Neural progenitor cell (in vitro differentiated cells): ENCODE measurements at regions not wholly inside any gene's neighbourhood (a gene's known extent, or its start where the extent isn't known, plus 50 kb on each side); places are given as distances from the start of the nearest gene placed in this dataset.

ENCODE experiments used
- DNase-seq: peaks from one replicate; pipeline ENCODE4 v3.0.0-alpha.2; 2016; ENCODE audit warnings: low spot score
- H2AFZ ChIP-seq: fragments of 200-600 bp; sonication (generic); replicated peaks from 2 replicates; pipeline ENCODE4 v1.6.1; 2016; ENCODE audit warnings: antibody characterized with exemption
- H3F3A ChIP-seq: fragments of 200-600 bp; sonication (generic); 2 replicates; pipeline ENCODE4 v1.6.1; 2016; ENCODE audit warnings: antibody characterized with exemption, low read depth
- H3K27ac ChIP-seq: fragments of 200-600 bp; sonication (generic); 2 replicates; pipeline ENCODE4 v1.5.1; 2016; ENCODE audit warnings: mild to moderate bottlenecking
- H3K27me3 ChIP-seq: fragments of 200-600 bp; sonication (generic); 2 replicates; pipeline ENCODE4 v1.6.1; 2016; ENCODE audit warnings: mild to moderate bottlenecking, moderate library complexity
- H3K36me3 ChIP-seq: fragments of 200-600 bp; sonication (generic); 2 replicates; pipeline ENCODE4 v1.5.1; 2016
- H3K4me1 ChIP-seq: fragments of 200-600 bp; sonication (generic); 2 replicates; pipeline ENCODE4 v1.6.1; 2016; ENCODE audit warnings: mixed run types
- H3K4me2 ChIP-seq: fragments of 200-600 bp; sonication (generic); 2 replicates; pipeline ENCODE4 v1.6.1; 2016
- H3K4me3 ChIP-seq: fragments of 200-600 bp; sonication (generic); 2 replicates; pipeline ENCODE4 v1.5.1; 2016
- H3K79me2 ChIP-seq: fragments of 200-600 bp; sonication (generic); 2 replicates; pipeline ENCODE4 v1.6.1; 2016; ENCODE audit warnings: low read depth
- H3K9ac ChIP-seq: fragments of 200-600 bp; sonication (generic); 2 replicates; pipeline ENCODE4 v1.6.1; 2016
- H3K9me3 ChIP-seq: fragments of 200-600 bp; sonication (generic); 2 replicates; pipeline ENCODE4 v1.5.1; 2016; ENCODE audit warnings: low read depth
- H4K20me1 ChIP-seq: fragments of 200-600 bp; sonication (generic); 2 replicates; pipeline ENCODE4 v1.6.1; 2016; ENCODE audit warnings: low read depth
- H3K27ac Mint-ChIP-seq: 3 replicates; pipeline ENCODE4 v1.8.0; 2021; ENCODE audit warnings: mixed read lengths
- H3K27me3 Mint-ChIP-seq: 2 replicates; pipeline ENCODE4 v1.8.0; 2022; ENCODE audit warnings: low read depth, mild to moderate bottlenecking, inconsistent platforms, moderate library complexity, mixed read lengths; ENCODE audit not compliant: insufficient read depth
- H3K36me3 Mint-ChIP-seq: 3 replicates; pipeline ENCODE4 v1.8.0; 2021; ENCODE audit warnings: mixed read lengths
- H3K4me1 Mint-ChIP-seq: 3 replicates; pipeline ENCODE4 v1.8.0; 2021; ENCODE audit warnings: mixed read lengths
- H3K4me3 Mint-ChIP-seq: 3 replicates; pipeline ENCODE4 v1.8.0; 2021; ENCODE audit warnings: mild to moderate bottlenecking, moderate library complexity, mixed read lengths
- H3K9me3 Mint-ChIP-seq: 3 replicates; pipeline ENCODE4 v1.8.0; 2020; ENCODE audit warnings: mixed read lengths
- EZH2 ChIP-seq: fragments of 200-600 bp; sonication (generic); IDR thresholded peaks from 2 replicates; pipeline ENCODE4 v1.6.1; 2017; ENCODE audit warnings: antibody characterized with exemption, mild to moderate bottlenecking, moderate library complexity
- EZH2phosphoT487 ChIP-seq: fragments of 200-600 bp; sonication (generic); IDR thresholded peaks from 2 replicates; pipeline ENCODE4 v1.6.1; 2017; ENCODE audit warnings: antibody characterized with exemption
- TF ChIP-seq, protein P1 (sequence below): fragments of 200-600 bp; sonication (generic); IDR thresholded peaks from 2 replicates; pipeline ENCODE4 v1.5.1; 2017; ENCODE audit warnings: antibody characterized with exemption, mild to moderate bottlenecking

DNA sequence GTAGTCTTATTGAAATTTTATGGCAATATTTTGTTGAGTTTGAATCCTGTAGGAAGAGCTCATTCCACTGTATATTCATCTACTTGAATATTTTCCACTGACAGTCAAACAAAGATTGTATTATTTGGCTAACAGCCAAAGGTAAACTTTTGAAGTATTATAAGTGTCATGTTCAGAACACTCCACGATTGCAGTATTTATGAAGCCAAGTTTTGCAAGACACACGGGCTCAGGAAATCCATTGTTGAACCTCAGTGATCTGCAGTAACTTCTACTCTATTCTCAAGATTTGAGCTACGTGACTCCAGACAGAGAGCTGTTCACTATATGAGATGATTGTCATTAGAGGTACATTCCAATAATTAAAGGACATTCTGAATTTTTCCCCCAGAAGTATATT lies 302.7 kb upstream of the ADGRL3 start:
- H3K4me3 Mint-ChIP-seq, result no peak overlapping the region
- Histone ChIP-seq H3K27me3 (no peaks in the 10 kb centered on the region), H3K4me2 (no peak overlapping the region), H3K4me3 (no peak overlapping the region), H3K4me1 (no peaks in the 10 kb centered on the region), H3K36me3 (no peaks in the 10 kb centered on the region), H3K9ac (no peak overlapping the region), H2AFZ (no peak overlapping the region), H3F3A (no peaks in the 10 kb centered on the region), H4K20me1 (no peaks in the 10 kb centered on the region), H3K79me2 (no peaks in the 10 kb centered on the region), H3K9me3 (no peaks in the 10 kb centered on the region), H3K27ac (no peak overlapping the region)
- no peaks in the 10 kb centered on the region for H3K36me3 Mint-ChIP-seq
- peaks cover 8% of the 10 kb centered on the region for H3K27me3 Mint-ChIP-seq
- peaks cover 4% of the 10 kb centered on the region for H3K4me1 Mint-ChIP-seq
- no peaks in the 10 kb centered on the region for H3K9me3 Mint-ChIP-seq
- DNase-seq, result no peak
- TF ChIP-seq EZH2phosphoT487 (no peak), EZH2 (no peak)
- TF ChIP-seq, protein P1, sequence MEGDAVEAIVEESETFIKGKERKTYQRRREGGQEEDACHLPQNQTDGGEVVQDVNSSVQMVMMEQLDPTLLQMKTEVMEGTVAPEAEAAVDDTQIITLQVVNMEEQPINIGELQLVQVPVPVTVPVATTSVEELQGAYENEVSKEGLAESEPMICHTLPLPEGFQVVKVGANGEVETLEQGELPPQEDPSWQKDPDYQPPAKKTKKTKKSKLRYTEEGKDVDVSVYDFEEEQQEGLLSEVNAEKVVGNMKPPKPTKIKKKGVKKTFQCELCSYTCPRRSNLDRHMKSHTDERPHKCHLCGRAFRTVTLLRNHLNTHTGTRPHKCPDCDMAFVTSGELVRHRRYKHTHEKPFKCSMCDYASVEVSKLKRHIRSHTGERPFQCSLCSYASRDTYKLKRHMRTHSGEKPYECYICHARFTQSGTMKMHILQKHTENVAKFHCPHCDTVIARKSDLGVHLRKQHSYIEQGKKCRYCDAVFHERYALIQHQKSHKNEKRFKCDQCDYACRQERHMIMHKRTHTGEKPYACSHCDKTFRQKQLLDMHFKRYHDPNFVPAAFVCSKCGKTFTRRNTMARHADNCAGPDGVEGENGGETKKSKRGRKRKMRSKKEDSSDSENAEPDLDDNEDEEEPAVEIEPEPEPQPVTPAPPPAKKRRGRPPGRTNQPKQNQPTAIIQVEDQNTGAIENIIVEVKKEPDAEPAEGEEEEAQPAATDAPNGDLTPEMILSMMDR, result no peak
- H3K27ac Mint-ChIP-seq, result no peak overlapping the region

DNA sequence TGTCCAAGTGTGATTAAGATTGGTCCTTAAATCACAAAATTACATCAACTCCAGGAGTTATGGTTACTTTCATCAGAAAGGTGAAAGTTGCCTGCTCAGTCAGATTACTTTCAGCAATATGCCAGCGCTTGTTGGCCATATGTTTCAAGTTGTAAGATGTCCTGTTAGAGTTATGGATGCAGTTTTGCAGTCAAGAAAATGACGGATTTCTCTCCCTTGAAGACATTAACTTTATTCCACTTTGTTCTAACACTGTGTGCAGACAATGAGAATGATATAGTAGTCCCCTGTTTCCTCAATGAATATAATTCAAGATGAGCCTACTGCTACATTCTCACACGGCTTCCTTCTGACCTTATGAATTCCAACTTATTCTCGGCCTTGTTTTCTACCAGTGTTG lies 295.0 kb upstream of the ADGRL3 start:
- Histone ChIP-seq H3K27ac (no peak overlapping the region), H3K9me3 (no peaks in the 10 kb centered on the region), H3F3A (no peaks in the 10 kb centered on the region), H3K79me2 (no peaks in the 10 kb centered on the region), H3K27me3 (no peaks in the 10 kb centered on the region), H3K36me3 (no peaks in the 10 kb centered on the region), H3K4me1 (no peaks in the 10 kb centered on the region), H3K4me2 (no peak overlapping the region), H2AFZ (no peak overlapping the region), H4K20me1 (no peaks in the 10 kb centered on the region), H3K9ac (no peak overlapping the region), H3K4me3 (no peak overlapping the region)
- Mint-ChIP-seq H3K4me1 (no peaks in the 10 kb centered on the region), H3K36me3 (no peaks in the 10 kb centered on the region), H3K4me3 (no peak overlapping the region), H3K9me3 (no peaks in the 10 kb centered on the region), H3K27ac (no peak overlapping the region), H3K27me3 (peaks cover 3% of the 10 kb centered on the region)
- TF ChIP-seq EZH2phosphoT487 (no peak), EZH2 (no peak)
- TF ChIP-seq, protein P1, result no peak
- DNase-seq, result no peak

DNA sequence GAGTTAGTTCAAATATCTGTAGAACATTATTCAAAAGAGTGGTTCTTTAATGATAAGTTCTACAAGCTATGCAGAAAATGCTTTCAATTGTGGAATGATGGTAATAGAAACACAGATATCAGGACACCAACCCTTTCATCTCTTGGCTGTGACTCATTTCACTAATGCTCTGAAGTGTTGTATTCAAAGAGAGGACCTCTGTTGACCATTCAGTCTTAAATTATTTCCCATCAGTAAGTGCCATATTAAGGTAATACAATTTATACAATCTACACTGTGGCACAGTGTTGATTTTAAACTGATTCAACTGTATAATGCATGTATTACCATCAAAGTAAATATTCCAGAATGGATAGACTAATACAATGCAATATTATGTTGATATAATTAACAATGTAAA lies 289.0 kb upstream of the ADGRL3 start:
- Histone ChIP-seq H3K27ac (no peak overlapping the region), H3K9me3 (no peaks in the 10 kb centered on the region), H3K4me2 (no peak overlapping the region), H3K36me3 (no peaks in the 10 kb centered on the region), H3K4me1 (no peaks in the 10 kb centered on the region), H2AFZ (no peak overlapping the region), H3F3A (no peaks in the 10 kb centered on the region), H3K79me2 (no peaks in the 10 kb centered on the region), H4K20me1 (no peaks in the 10 kb centered on the region), H3K4me3 (no peak overlapping the region), H3K27me3 (no peaks in the 10 kb centered on the region), H3K9ac (no peak overlapping the region)
- no peak for DNase-seq
- Mint-ChIP-seq H3K27me3 (no peaks in the 10 kb centered on the region), H3K4me3 (no peak overlapping the region), H3K27ac (no peak overlapping the region), H3K9me3 (peaks cover 2% of the 10 kb centered on the region), H3K4me1 (no peaks in the 10 kb centered on the region), H3K36me3 (no peaks in the 10 kb centered on the region)
- no peak for TF ChIP-seq EZH2phosphoT487
- TF ChIP-seq, protein P1, result no peak

DNA sequence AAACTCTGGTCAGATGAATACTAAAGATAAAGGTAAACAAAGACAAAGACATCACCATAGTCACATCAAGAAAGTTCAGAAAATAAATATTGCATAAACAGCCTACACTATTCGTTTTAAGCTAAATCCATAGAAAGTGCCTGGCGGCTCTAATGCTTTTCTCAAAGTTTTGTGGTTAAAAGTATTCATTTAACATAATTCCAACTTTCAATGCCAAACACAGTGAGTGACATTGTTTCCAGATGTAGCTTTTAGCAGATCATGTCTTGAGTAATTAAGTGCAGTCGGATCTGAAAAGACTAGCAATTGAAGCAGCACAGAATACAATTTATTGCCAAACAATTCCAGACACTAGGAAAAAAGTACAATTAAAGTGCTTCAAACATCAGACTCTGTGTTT lies 287.1 kb upstream of the ADGRL3 start:
- H3K79me2 ChIP-seq, result no peaks in the 10 kb centered on the region
- no peak overlapping the region for H3K9ac ChIP-seq
- H3K27me3 ChIP-seq, result no peaks in the 10 kb centered on the region
- H2AFZ ChIP-seq, result no peak overlapping the region
- no peaks in the 10 kb centered on the region for H3F3A ChIP-seq
- Mint-ChIP-seq H3K9me3 (peaks cover 3% of the 10 kb centered on the region), H3K4me1 (no peaks in the 10 kb centered on the region), H3K36me3 (no peaks in the 10 kb centered on the region), H3K27me3 (no peaks in the 10 kb centered on the region), H3K27ac (no peak overlapping the region), H3K4me3 (no peak overlapping the region)
- H3K27ac ChIP-seq, result no peak overlapping the region
- H4K20me1 ChIP-seq, result no peaks in the 10 kb centered on the region
- H3K4me1 ChIP-seq, result no peaks in the 10 kb centered on the region
- no peaks in the 10 kb centered on the region for H3K36me3 ChIP-seq
- no peak for DNase-seq
- TF ChIP-seq EZH2phosphoT487, result no peak
- no peak for TF ChIP-seq EZH2
- TF ChIP-seq, protein P1, result no peak
- H3K4me2 ChIP-seq, result no peak overlapping the region
- no peak overlapping the region for H3K4me3 ChIP-seq
- no peaks in the 10 kb centered on the region for H3K9me3 ChIP-seq
